HUDEP-2 (cell line): ENCODE measurements at regions not wholly inside any gene's neighbourhood (a gene's known extent, or its start where the extent isn't known, plus 50 kb on each side); places are given as distances from the start of the nearest gene placed in this dataset.
"Not testable (repeated sequence)": the region's sequence is repeated elsewhere in the genome, so short reads cannot be mapped to it uniquely, and the experiment has no call there.

Source experiments
- DNase-seq, 76 experiments: peaks; one replicate each; lab custom pipeline; 2025; ENCODE audit not compliant: unreplicated experiment in 76 of 76; lab: John Stamatoyannopoulos, UW

DNA sequence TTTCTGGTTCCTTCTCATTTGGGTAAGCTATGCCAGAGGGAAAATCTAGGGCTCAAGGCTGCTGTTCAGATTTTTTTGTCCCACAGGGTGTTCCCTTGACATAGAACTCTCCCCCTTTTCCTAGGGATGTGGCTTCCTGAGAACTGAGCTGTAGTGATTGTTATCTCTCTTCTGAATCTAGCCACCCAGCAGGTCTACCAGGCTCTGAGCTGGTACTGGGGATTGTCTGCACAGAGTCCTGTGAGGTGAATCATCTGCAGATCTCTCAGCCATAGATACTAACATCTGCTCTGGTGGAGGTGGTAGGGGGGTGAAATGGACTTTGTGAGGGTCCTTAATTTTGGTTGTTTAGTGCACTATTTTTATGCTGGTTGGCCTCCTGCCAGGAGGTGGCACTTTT lies 167.3 kb upstream of the PGR start:
- no peak for DNase-seq

DNA sequence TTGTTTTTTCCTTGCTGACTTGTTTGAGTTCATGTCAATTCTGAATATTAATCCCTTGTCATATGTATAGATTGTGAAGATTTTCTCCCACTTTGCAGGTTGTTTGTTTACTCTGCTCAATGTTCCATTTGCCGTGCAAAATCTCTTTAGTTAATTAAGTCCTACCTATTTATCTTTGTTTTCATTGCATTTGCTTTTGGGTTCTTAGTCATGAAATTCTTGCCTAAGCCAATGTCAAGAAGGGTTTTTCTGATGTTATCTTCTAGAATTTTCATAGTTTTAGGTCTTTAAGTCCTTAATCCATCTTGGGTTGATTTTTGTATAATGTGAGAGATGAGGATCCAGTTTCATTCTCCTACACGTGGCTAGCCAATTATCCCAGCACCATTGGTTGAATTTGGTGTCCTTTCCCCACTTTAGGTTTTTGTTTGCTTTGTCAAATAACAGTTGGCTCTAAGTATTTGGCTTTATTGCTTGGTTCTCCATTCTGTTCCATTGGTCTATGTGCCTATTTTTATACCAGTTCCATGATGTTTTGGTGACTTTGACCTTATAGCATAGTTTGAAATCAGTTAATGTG lies 163.1 kb upstream of the PGR start:
- DNase-seq: no peak

DNA sequence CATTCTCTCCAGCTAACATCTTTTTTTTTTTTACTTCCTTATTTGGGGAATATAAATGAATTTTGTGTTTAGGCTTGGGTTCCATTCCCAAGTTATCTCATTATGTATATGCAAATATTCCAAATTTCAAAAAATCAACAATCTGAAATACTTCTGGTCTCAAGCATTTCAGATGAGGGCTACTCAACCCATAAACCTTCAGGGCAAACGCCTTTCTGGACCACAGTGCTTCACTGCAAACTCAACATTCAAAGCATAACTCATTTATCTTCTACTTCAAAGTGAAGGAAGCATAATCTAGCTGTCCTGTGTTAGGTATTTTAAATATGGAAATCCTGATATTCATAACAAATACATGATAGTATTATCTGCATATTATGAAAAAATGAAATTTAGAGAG lies 161.7 kb upstream of the PGR start:
- no peak for DNase-seq

DNA sequence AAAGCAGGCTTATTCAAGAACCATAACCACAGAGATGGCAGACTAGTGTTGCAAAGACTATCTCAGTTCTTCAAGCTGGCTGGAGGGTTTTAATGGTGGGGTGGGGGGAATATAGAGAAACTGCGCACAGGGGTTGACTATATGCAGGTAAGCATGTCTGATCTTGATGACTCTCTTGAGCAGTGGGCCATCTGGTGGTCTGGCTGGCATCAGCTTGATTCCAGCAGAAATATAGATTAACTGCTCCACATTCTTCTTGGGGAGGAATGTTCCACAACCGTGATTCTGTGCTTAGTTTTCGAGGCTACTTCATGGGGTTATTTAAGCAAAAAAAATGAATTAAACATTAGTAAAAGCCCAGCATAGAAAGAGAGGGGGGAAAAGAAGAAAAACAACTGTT lies 158.8 kb upstream of the PGR start:
- no peak for DNase-seq

DNA sequence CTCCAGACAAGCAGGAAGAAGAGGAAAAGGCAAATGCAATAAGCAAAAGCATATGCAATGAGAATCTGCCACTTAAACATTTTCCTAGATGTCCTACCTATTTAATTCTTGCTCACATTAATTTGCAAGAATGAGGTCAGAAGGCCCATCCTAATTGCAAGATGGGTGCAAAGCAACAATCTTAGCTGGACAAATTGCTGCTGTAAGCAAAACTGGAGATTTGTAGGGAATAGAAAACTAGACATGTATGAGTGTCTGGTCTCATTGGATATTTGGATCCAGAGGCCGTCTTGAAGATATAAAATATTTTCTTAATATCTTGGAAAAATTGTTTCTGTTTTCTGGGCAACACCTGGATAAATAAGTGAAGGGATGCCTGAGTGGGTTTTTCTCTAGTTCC lies 150.1 kb upstream of the PGR start:
- DNase-seq: no peak

DNA sequence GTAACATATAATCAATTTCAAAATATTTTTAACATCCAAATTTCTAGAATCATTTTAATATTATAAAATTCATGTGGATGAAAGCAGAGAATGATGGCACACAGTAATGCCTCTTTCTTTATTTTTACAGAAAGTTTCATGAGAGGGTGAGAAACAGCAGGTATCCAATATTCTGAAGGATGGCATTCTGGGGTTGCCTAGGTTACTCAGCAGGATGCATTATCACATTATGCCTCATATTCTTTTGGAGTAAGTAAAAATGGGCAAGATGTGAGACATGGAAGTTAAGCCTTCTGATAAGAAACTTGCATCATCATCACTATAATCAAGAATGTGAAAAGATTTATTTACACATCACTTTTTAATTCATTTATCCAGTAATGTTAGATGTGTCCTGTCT lies 148.7 kb upstream of the PGR start:
- no peak for DNase-seq

DNA sequence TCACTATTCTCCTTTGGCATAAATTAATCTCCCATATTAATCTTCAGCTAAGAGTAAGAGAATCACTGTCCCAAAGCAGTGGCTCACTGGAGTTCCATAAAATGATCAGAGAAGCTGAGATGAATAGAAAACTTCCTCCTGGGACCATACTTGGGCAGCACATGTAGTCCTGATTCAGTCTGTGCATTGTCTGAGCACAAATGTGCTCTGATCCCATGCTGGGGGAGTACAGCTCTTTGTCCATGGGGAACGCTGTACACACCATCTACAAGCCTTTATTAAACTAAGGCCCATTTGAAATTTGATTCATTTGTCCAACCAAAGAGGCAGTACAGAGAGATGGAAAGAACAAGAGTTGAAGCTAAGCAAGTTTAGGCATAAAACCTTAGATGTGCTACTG lies 147.4 kb upstream of the PGR start:
- DNase-seq: no peak

DNA sequence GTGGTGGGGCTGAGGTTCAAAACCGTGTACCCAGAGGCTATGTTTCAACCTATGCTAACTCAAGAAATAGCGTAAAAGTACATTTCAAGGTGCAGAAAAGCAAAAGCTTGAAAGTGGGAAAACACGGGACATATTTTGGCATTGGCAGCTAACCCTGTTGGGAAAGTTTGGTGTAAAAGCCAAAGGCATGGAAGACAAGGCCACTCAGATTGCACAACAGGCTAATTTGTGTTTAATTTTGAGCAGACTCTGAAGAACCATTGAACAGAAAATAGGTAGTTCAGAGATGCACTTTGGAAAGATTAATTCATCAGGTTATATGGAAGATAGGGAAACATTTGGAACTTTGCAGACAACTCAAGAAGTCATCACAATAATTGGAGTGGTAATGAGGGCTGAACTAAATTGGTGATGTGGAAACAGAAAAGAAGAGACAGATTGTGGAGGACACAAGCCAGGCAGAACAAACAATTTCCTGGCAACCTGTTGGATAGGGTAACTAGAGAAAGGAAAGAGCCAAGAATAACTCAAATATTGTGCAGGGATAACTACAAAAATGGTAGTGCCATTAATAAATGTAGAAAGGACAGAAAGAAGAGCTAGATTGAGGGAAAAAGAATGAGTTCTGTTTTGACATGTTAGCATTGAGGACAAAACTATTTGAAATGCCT lies 140.5 kb upstream of the PGR start:
- no peak for DNase-seq

DNA sequence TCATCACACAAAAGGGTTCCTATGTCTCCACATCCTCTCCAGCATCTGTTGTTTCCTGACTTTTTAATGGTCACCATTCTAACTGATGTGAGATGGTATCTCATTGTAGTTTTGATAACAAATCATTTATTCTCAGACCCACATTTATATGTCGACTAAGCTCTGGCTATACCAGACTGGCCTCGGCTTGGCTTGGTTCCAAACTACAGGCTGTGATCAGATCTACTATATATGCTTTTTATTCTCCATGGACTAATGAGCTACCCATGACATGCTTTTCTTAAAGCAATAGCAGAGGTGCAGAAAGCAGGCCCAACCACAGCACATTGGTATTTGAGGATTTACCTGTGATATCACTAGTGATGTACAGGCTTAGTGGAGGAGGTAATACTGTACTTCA lies 139.8 kb upstream of the PGR start:
- no peak for DNase-seq

DNA sequence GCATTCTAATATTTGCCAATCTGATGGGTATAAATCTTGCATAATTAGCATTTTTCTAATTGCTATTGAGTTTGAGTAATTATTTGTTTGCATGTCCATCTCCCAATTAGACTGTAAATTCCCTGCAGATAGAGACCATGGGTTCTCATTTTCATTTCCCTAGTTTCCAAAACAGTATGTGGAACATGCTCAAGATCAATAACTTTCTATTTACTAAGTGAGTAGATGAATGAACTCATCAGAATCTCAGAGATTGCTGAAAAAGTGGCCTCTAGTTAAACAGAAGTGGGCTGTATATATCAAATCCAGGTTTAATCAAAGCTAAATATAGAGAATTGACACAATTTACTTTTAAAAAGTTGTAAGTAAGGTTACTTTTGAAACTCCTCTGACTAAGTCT lies 138.0 kb upstream of the PGR start:
- no peak for DNase-seq

DNA sequence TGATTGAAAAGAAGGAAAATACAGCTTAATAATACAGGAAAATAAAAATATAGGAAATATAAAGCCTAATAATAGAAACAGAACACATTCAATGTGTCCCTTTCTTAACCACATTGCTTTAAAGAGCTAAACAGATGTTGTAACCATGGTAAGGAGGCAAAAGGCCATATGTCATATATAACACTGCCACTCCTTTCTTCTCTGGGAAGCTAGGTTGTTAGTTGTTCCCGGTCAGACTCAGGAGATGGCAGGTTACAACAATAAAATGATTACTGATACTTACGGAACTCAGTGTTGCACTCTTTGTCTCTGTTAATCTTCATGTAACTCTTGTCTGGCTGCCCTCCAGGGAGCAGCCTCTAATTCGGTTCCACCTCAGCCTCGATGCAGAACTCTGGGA lies 134.7 kb upstream of the PGR start:
- no peak for DNase-seq

DNA sequence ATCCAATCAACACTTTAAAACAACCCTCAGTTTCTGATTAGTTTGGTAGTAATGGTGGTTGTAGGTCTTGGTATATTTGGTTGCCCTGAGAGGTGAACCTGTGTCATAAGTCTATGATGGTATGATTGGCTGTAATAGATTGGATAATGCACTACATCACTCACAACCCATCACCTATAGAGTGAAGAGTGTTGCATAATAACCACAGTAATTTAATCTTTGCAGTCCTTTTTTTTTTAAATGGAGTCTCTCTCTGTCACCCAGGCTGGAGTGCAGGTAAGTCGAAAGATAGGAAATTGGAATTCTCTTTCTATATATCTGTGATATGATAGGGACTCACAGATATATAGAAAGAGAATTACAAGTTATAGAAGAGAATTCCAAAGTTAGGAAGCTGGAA lies 133.4 kb upstream of the PGR start:
- no peak for DNase-seq

DNA sequence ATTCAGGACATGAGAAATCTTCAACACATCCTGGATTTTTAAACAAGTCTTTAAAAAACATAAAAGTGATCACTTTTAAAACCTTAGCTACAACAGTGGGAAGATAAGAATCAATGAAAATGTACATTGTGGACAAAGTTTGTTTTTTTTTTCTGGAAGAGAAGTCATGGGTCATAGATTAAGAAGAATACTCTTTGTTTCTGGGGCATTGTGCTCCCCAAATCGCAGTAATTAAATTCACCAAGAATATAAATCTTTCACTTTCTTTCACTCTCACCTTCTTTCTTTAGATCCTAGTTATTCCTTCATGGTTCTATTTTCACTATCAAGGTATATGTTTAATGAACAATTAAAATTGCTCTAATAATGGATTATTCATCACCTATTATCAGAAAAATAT lies 132.6 kb upstream of the PGR start:
- no peak for DNase-seq

DNA sequence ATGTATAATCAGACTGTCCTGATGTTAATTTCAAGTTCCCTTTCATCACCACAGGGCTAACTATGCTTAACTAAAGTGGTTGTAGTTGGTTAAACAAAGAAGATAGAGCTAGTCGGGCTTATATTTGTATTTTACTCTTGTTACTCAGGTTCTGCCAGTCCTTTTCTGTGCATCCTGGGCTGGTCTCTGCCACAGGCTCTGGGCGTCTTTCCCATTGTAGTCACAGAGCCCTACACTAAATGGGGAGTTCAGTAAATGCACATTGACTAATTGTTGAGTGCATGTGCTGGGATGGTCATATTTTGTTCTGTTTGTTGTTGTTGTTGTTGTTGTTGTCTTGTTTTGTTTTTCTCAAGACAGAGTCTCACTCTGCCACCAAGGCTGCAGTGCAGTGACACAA lies 125.4 kb upstream of the PGR start:
- no peak for DNase-seq

DNA sequence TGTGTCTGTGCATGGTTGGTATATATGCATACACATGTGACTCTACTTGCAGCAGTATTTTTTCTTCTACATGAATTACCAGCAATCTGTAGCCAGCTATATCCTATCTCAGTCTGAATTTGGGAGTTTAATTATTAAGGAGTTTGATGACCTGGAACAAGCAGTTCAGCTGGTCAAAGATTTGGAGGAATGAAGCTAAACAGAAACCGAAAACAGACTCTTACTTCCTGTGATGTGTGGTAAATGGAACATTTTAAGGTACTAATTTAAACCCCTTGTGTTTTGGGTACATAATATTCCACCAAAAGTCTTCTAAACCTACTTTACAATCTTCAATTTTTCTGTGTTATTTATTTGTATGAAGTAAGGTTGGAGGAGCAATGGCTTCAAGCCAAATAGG lies 124.4 kb upstream of the PGR start:
- DNase-seq: no peak

DNA sequence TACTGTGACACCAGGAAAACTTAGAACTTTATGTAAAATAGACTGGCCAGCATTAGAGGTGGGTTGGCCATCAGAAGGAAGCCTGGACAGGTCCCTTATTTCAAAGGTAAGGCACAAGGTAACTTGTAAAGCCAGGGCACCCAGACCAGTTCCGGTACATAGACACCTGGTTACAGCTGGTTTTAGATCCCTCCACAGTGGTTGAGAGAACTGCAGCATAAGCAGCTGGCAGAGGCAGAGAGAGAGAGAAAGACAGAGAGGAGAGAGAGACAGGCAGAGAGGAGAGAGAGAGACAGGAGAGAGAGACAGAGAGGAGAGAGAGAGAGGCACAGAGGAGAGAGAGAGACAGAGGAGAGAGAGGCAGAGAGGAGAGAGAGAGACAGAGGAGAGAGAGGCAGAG lies 116.0 kb upstream of the PGR start:
- DNase-seq: not testable (repeated sequence)

DNA sequence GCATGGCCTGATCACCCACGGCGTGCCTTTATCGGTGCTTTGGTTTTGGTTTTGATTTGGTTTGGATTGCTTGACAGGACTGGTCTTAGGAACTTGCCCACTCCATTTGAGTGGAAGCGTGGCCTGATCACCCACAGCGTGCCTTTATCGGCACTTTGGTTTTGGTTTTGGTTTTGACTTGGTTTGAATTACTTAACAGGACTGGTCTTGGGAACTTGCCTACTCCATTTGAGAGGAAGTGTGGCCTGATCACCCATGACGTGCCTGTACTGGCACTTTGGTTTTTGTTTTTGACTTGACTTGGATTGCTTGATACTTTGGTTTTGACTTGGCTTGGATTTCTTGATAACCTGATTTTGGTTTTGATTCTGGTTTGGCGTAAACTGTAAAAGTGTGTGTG lies 115.5 kb upstream of the PGR start:
- DNase-seq: not testable (repeated sequence)

DNA sequence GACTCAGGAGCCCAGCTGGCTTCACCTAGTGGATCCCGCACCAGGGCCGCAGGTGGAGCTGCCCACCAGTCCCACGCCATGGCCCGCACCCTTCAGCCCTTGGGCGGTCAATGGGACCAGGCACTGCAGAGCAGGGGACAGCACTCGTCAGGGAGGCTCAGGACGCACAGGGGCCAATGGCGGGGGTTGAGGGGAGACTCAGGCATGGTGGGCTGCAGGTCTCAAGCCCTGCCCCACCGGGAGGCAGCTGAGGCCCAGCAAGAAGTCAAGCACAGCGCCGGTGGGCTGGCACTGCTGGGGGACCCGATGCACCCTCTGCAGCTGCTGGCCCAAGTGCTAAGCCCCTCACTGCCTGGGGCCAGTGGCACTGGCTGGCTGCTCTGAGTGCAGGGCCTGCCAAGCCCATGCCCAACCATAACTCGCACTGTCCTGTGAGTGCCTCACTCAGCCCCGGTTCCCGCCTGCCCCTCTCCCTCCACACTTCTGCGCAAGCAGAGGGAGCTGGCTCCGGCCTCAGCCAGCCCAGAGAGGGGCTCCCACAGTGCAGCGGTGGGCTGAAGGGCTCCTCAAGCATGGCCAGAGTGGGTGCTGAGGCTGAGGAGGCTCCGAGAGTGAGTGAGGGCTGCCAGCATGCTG lies 111.7 kb upstream of the PGR start:
- DNase-seq: no peak

DNA sequence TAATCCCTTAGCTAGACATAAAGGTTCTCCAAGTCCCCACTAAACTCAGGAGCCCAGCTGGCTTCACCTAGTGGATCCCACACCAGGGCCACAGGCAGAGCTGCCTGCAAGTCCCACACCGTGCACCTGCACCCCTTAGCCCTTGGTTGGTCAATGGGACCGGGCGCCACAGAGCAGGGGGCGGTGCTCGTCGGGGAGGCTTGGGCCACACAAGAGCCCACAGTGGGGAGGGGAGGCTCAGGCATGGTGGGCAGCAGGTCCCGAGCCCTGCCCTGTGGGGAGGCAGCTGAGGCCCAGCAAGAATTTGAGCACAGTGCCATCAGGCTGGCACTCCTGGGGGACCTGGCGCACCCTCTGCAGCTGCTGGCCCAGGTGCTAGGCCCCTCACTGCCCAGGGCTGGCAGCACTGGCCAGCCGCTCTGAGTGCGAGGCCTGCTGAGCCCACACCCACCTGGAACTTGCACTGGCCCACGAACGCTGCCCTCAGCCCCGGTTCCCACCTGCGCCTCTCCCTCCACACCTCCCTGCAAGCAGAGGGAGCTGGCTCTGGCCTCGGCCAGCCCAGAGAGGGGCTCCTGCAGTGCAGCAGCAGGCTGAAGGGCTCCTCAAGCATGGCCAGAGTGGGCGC lies 101.7 kb upstream of the PGR start:
- not testable (repeated sequence) for DNase-seq

DNA sequence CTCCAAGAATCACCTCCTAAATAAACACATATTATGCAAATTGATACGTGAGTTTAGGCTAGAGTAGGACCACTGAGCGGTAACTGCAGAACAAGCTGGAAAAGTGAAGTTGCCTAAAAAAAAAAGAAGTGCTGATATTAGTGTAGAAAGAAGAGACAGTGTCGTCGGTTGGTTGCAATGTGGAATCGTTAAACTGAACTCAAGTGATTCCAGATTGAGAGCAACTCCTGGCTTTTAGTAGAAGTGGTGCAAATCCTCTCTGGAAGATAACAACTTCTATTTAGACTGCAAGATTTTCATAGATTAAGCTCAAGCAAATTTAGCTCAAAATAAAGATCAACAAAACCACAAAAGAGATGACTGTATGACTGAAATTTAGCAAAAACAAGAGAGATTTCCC lies 97.0 kb upstream of the PGR start:
- no peak for DNase-seq

DNA sequence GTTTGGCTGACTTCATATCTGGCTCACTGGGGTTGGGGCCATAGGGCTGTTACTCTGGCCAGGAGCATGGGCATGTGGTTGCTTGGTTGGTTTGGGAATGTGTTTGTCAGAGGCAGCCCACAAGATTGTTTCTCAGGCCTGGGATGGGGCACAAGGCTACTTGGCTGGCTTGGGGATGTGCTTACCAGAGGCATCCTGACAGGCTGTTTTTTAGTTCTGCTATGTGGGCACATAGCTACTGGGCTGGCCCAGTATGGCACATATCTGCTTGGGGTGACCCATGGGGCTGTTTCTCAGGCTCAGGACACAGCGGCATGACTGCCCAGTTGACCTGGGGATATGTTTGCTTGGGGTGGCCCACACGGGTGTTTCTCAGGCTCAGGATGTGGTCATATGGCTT lies 94.6 kb upstream of the PGR start:
- no peak for DNase-seq

DNA sequence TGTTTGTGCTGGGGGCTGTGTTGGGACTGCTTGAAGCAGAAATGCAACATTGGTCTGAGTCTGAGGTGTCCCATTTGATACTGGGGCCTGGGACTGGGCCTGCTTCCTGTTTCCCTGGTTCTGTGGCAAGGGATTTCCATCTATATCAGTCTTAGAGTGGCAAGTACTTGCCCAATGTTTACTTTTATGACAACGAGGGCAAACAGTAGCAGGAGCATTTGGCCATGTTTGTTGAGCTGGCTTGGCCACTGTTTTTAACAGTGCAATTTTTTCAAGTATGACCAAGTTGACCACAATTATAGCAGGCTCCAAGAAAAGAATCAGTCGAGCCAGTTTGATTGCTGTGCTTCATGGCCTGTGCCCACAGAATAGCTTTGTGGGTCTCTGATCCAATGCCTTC lies 88.5 kb upstream of the PGR start:
- not testable (repeated sequence) for DNase-seq
